H9 (cell line): ENCODE measurements at regions not wholly inside any gene's neighbourhood (a gene's known extent, or its start where the extent isn't known, plus 50 kb on each side); places are given as distances from the start of the nearest gene placed in this dataset.
A peak's percentile ranks its signal among the peaks of the same experiment; 100 is the strongest.

Experiments
- DNase-seq: peaks from one replicate; pipeline ENCODE4 v3.0.0-alpha.2; 2017
- H2AFZ ChIP-seq: one replicate; pipeline ENCODE4 v1.6.1; 2013; ENCODE audit warnings: mild to moderate bottlenecking, low read length, control low read depth, moderate library complexity
- H2AK5ac ChIP-seq: 2 replicates; pipeline ENCODE4 v1.6.1; 2013; ENCODE audit warnings: low read length, control low read depth, mixed read lengths; ENCODE audit not compliant: insufficient read length
- H2BK120ac ChIP-seq: one replicate; pipeline ENCODE4 v1.6.1; 2013; ENCODE audit warnings: low read depth, mild to moderate bottlenecking, low read length, control low read depth, inconsistent platforms; ENCODE audit not compliant: poor library complexity, severe bottlenecking
- H2BK12ac ChIP-seq: 2 replicates; pipeline ENCODE4 v1.6.1; 2013; ENCODE audit warnings: low read length, control low read depth, mixed read lengths, low read depth; ENCODE audit not compliant: insufficient read length
- H2BK15ac ChIP-seq: 2 replicates; pipeline ENCODE4 v1.6.1; 2013; ENCODE audit warnings: low read depth, low read length, control low read depth
- H2BK20ac ChIP-seq: one replicate; pipeline ENCODE4 v1.6.1; 2013; ENCODE audit warnings: low read depth, mild to moderate bottlenecking, low read length, control low read depth, inconsistent platforms; ENCODE audit not compliant: poor library complexity, severe bottlenecking
- H2BK5ac ChIP-seq: 2 replicates; pipeline ENCODE4 v1.6.1; 2013; ENCODE audit warnings: low read length, control low read depth, mixed read lengths; ENCODE audit not compliant: insufficient read length
- H3K14ac ChIP-seq: 2 replicates; pipeline ENCODE4 v1.6.1; 2013; ENCODE audit warnings: low read length, control low read depth; ENCODE audit not compliant: insufficient read depth
- H3K18ac ChIP-seq: 2 replicates; pipeline ENCODE4 v1.6.1; 2013; ENCODE audit warnings: low read depth, mild to moderate bottlenecking, mixed read lengths, low read length, control low read depth; ENCODE audit not compliant: insufficient read length
- H3K23ac ChIP-seq: 2 replicates; pipeline ENCODE4 v1.6.1; 2013; ENCODE audit warnings: low read length, control low read depth, mixed read lengths, low read depth; ENCODE audit not compliant: insufficient read length
- H3K23me2 ChIP-seq: 2 replicates; pipeline ENCODE4 v1.6.1; 2013; ENCODE audit warnings: low read depth, mild to moderate bottlenecking, mixed read lengths, low read length, control low read depth; ENCODE audit not compliant: insufficient read length, poor library complexity, severe bottlenecking
- H3K27ac ChIP-seq: 2 replicates; pipeline ENCODE4 v1.5.1; 2013; ENCODE audit warnings: low read length, control low read depth, mixed read lengths, low read depth; ENCODE audit not compliant: insufficient read length
- H3K27me3 ChIP-seq: 2 replicates; pipeline ENCODE4 v1.6.1; 2013; ENCODE audit warnings: low read length, control low read depth, inconsistent platforms; ENCODE audit not compliant: insufficient read depth
- H3K4ac ChIP-seq: 2 replicates; pipeline ENCODE4 v1.6.1; 2013; ENCODE audit warnings: low read depth, mild to moderate bottlenecking, control low read depth, inconsistent platforms, low read length, moderate library complexity
- H3K4me1 ChIP-seq: 2 replicates; pipeline ENCODE4 v1.6.1; 2013; ENCODE audit warnings: low read length, control low read depth, inconsistent platforms; ENCODE audit not compliant: insufficient read depth
- H3K4me2 ChIP-seq: 2 replicates; pipeline ENCODE4 v1.6.1; 2013; ENCODE audit warnings: low read length, control low read depth, mixed read lengths; ENCODE audit not compliant: insufficient read length, insufficient read depth
- H3K56ac ChIP-seq: 2 replicates; pipeline ENCODE4 v1.6.1; 2013; ENCODE audit warnings: low read depth, mild to moderate bottlenecking, mixed read lengths, low read length, control low read depth; ENCODE audit not compliant: insufficient read length
- H3K79me1 ChIP-seq: 2 replicates; pipeline ENCODE4 v1.6.1; 2013; ENCODE audit warnings: low read depth, mild to moderate bottlenecking, moderate library complexity, low read length, control low read depth, inconsistent platforms; ENCODE audit not compliant: insufficient read depth, poor library complexity, severe bottlenecking
- H3K79me2 ChIP-seq: 2 replicates; pipeline ENCODE4 v1.6.1; 2013; ENCODE audit warnings: low read length, control low read depth, inconsistent platforms; ENCODE audit not compliant: insufficient read depth
- H3K9ac ChIP-seq: 2 replicates; pipeline ENCODE4 v1.6.1; 2013; ENCODE audit warnings: low read length, control low read depth, mixed read lengths; ENCODE audit not compliant: insufficient read length; ENCODE audit errors: extremely low read depth
- H3K9me3 ChIP-seq: one replicate; pipeline ENCODE4 v1.6.1; 2013; ENCODE audit warnings: low read depth, low read length, inconsistent platforms; ENCODE audit not compliant: control insufficient read depth
- H3T11ph ChIP-seq: one replicate; pipeline ENCODE4 v1.6.1; 2013; ENCODE audit warnings: mild to moderate bottlenecking, low read length, control low read depth, inconsistent platforms
- H4K20me1 ChIP-seq: one replicate; pipeline ENCODE4 v1.6.1; 2013; ENCODE audit not compliant: control insufficient read depth, insufficient read length, insufficient read depth
- H4K5ac ChIP-seq: 2 replicates; pipeline ENCODE4 v1.6.1; 2013; ENCODE audit warnings: low read depth, mild to moderate bottlenecking, mixed read lengths, low read length, control low read depth; ENCODE audit not compliant: insufficient read length
- H4K8ac ChIP-seq: replicated peaks from 2 replicates; pipeline ENCODE4 v1.6.1; 2013; ENCODE audit warnings: low read length, control low read depth, mixed read lengths, low read depth; ENCODE audit not compliant: insufficient read length
- H4K91ac ChIP-seq: 2 replicates; pipeline ENCODE4 v1.6.1; 2013; ENCODE audit warnings: low read depth, mild to moderate bottlenecking, moderate library complexity, mixed read lengths, low read length, control low read depth; ENCODE audit not compliant: insufficient read length
- H3K27ac Mint-ChIP-seq, 3 experiments: 2 replicates in 2 of 3; 3 replicates in 1 of 3; pipeline ENCODE4 v1.8.0; 2020 to 2021; ENCODE audit warnings: mixed read lengths in 3 of 3, mild to moderate bottlenecking in 1 of 3, moderate library complexity in 1 of 3
- H3K27me3 Mint-ChIP-seq: 2 replicates; pipeline ENCODE4 v1.8.0; 2021; ENCODE audit warnings: low read depth, mild to moderate bottlenecking, moderate library complexity, mixed read lengths
- H3K36me3 Mint-ChIP-seq, 3 experiments: 2 replicates in 2 of 3; 3 replicates in 1 of 3; pipeline ENCODE4 v1.8.0; 2020 to 2021; ENCODE audit warnings: low read depth in 3 of 3, mixed read lengths in 3 of 3; ENCODE audit not compliant: insufficient read depth in 1 of 3
- H3K4me1 Mint-ChIP-seq, 2 experiments: 2 replicates each; pipeline ENCODE4 v1.8.0; 2020; ENCODE audit warnings: mixed read lengths in 2 of 2
- H3K4me3 Mint-ChIP-seq, 2 experiments: 2 replicates in 1 of 2; 3 replicates in 1 of 2; pipeline ENCODE4 v1.8.0; 2020 to 2021; ENCODE audit warnings: mild to moderate bottlenecking in 2 of 2, mixed read lengths in 2 of 2, moderate library complexity in 1 of 2
- H3K9me3 Mint-ChIP-seq, 2 experiments: 2 replicates in 1 of 2; 3 replicates in 1 of 2; pipeline ENCODE4 v1.8.0; 2020; ENCODE audit warnings: mild to moderate bottlenecking in 2 of 2, mixed read lengths in 2 of 2, moderate library complexity in 1 of 2
- WGBS: extraction: QIAGEN DNeasy Blood & Tissue Kit; methylation state at CpG from one replicate; pipeline ENCODE4 v1.1.7; 2013; ENCODE audit warnings: missing lambda C conversion rate, low lambda C conversion rate, mixed read lengths; ENCODE audit not compliant: insufficient read length; ENCODE audit errors: extremely low coverage; 5-methylcytosine and 5-hydroxymethylcytosine counted together
- TF ChIP-seq, protein P1 (sequence below): fragments of 200-600 bp; sonication (generic); conservative IDR thresholded peaks from 3 replicates; pipeline ENCODE4 v1.8.0; 2021; ENCODE audit warnings: antibody characterized with exemption, mild to moderate bottlenecking

DNA sequence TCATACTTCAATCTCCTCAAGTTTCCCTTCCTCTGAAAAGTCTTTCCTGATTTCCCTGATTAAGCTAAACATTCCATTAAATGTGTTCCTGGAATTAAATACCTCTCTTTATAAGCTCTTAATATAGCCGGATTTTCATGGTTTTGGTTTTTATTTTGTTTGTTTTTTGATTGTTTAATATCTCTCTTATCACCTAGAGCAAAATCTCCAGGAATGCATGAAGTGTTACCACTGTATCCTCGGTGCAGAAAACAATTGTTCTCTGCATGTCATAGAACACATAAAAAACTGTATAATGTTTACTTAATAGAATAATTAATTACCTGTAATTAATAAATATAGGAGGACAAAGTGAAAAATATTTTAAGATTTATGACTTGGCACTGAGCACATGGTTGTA lies 86.2 kb downstream of the PCDH18 start:
- no peaks in the 10 kb centered on the region for H3K27me3 ChIP-seq
- no peaks in the 10 kb centered on the region for H3K9me3 ChIP-seq
- Mint-ChIP-seq H3K36me3 (no peaks in the 10 kb centered on the region), H3K27me3 (no peaks in the 10 kb centered on the region), H3K4me3 (no peak overlapping the region), H3K4me1 (peaks cover 19 to 25% of the 10 kb centered on the region in 2 experiments), H3K27ac (0 out of 7 replicates have a peak overlapping the region, but pooled peaks of 1 of the 3 experiments have one; percentile 2), H3K9me3 (no peaks in the 10 kb centered on the region)
- no peak overlapping the region for H2BK12ac ChIP-seq
- no peak overlapping the region for H4K91ac ChIP-seq
- no peak overlapping the region for H3K14ac ChIP-seq
- no peak overlapping the region for H2AFZ ChIP-seq
- no peak overlapping the region for H3T11ph ChIP-seq
- H2BK120ac ChIP-seq, result no peak overlapping the region
- no peak overlapping the region for H2AK5ac ChIP-seq
- H3K79me2 ChIP-seq, result no peaks in the 10 kb centered on the region
- H3K4me1 ChIP-seq, result no peaks in the 10 kb centered on the region
- DNase-seq, result no peak
- no CpG with 5 or more reads among the region's 2 CpGs for WGBS
- H3K27ac ChIP-seq, result no peak overlapping the region
- no peak overlapping the region for H2BK5ac ChIP-seq
- no peak overlapping the region for H2BK15ac ChIP-seq
- no peak overlapping the region for H4K8ac ChIP-seq
- no peak overlapping the region for H3K56ac ChIP-seq
- no peak overlapping the region for H3K9ac ChIP-seq
- no peak overlapping the region for H3K18ac ChIP-seq
- no peak overlapping the region for H3K23ac ChIP-seq
- H3K4me2 ChIP-seq, result no peak overlapping the region
- no peaks in the 10 kb centered on the region for H3K79me1 ChIP-seq
- no peak overlapping the region for H3K4ac ChIP-seq
- TF ChIP-seq, protein P1, sequence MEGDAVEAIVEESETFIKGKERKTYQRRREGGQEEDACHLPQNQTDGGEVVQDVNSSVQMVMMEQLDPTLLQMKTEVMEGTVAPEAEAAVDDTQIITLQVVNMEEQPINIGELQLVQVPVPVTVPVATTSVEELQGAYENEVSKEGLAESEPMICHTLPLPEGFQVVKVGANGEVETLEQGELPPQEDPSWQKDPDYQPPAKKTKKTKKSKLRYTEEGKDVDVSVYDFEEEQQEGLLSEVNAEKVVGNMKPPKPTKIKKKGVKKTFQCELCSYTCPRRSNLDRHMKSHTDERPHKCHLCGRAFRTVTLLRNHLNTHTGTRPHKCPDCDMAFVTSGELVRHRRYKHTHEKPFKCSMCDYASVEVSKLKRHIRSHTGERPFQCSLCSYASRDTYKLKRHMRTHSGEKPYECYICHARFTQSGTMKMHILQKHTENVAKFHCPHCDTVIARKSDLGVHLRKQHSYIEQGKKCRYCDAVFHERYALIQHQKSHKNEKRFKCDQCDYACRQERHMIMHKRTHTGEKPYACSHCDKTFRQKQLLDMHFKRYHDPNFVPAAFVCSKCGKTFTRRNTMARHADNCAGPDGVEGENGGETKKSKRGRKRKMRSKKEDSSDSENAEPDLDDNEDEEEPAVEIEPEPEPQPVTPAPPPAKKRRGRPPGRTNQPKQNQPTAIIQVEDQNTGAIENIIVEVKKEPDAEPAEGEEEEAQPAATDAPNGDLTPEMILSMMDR, result no peak
- H4K5ac ChIP-seq, result no peak overlapping the region
- H4K20me1 ChIP-seq, result no peaks in the 10 kb centered on the region
- no peak overlapping the region for H2BK20ac ChIP-seq
- H3K23me2 ChIP-seq, result no peaks in the 10 kb centered on the region
